ENCODE measurements at regions not wholly inside any gene's neighbourhood (a gene's known extent, or its start where the extent isn't known, plus 50 kb on each side); places are given as distances from the start of the nearest gene placed in this dataset.
"Not testable (repeated sequence)": the region's sequence is repeated elsewhere in the genome, so short reads cannot be mapped to it uniquely, and the experiment has no call there.

DNA sequence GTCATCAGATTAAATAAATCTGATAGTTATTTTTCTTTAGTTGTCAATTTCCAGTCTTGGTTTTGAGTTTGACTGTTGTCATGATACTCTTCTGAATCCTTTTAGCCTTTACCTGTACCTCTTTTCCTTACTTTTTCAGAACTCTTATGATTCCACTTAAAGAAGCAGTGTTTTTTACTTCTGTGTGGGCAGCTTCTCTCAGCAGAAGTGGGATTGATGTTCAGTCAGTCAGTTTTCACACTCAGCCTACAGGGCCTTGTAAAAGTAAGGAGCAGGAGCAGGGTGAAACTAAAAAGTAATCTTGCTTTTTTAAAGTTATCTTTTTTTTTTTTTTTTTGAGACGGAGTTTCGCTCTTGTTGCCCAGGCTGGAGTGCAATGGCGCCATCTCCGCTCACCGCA is 75.1 kb downstream of the HAUS1 start:
- Mint-ChIP-seq H3K4me3 (no peak overlapping the region), H3K27me3 (no peaks in the 10 kb centered on the region), H3K36me3 (no peaks in the 10 kb centered on the region), H3K27ac (peak overlapping the region in 2 of 6 donors; percentile 26 to 80), H3K4me1 (peaks cover 35 to 85% (median 79%) of the 10 kb centered on the region in 3 donors), H3K9me3 (no peaks in the 10 kb centered on the region)
- no peak for DNase-seq
- no peak for ATAC-seq (ENCODE audit: low read depth in 2 of 2)

DNA sequence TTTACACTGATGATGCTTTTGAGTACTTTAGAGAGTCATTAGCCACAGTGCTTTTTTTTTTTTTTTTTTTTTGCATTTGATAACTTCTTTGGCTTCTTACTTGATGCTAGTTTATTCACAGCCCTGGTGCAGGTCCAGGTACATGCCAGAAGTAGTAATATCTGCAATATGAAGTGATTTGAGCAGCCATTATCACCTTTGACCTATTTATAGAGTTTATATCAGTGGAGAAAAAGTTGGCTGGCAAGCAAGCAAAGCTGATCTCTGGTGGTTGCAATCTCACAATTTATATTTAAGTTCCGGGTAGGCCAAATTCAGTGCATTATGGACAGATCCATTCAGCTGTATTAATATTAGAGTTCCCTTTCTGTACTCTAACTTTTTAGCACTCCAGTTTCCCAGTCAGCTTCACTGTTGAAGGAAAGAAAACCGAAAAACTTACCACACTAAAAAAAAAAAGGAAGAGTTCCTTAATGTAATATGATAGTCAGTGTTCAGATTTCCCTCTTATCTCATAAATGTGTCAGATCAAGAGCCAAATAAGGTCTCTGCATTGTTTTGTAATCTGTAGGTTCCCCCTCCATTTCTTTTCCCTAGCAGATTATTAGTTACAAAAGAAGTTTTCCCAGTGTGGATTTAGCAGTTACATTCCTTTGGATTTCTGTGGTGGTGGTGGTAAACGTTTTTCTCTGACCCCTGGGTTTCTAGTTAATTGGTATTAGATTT is 78.6 kb downstream of the HAUS1 start:
- DNase-seq (no peak), ATAC-seq (ENCODE audit: low read depth in 2 of 2) (no peak)
- Mint-ChIP-seq H3K27me3 (no peaks in the 10 kb centered on the region), H3K27ac (peak overlapping the region in 5 of 6 donors; percentile 24 to 93 (median 70)), H3K4me3 (peak overlapping the region in 1 of 8 donors; percentile 13), H3K36me3 (no peaks in the 10 kb centered on the region), H3K4me1 (peaks cover 39 to 86% (median 63%) of the 10 kb centered on the region in 3 donors), H3K9me3 (no peaks in the 10 kb centered on the region)

DNA sequence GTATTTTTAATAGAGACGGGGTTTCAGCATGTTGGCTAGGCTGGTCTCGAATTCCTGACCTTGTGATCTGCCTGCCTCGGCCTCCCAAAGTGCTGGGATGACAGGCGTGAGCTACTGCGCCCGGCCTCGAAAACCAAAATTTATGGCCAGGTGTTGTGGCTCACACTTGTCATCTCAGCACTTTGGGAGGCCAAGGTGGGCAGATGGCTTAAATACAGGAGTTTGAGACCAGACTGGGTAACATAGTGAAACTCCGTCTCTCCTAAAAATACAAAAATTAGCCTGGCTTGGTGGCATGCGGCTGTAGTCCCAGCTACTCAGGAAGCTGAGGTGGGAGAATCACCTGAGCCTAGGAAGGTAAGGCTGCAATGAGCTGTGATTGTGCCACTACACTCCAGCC is 80.1 kb downstream of the HAUS1 start:
- peaks cover 36 to 79% (median 57%) of the 10 kb centered on the region in 3 donors for H3K4me1 Mint-ChIP-seq
- H3K27me3 Mint-ChIP-seq; DNase-seq; H3K9me3 Mint-ChIP-seq; ATAC-seq (ENCODE audit: low read depth in 2 of 2); H3K36me3 Mint-ChIP-seq: not testable (repeated sequence)
- peak overlapping the region in 1 of 8 donors; percentile 65 for H3K4me3 Mint-ChIP-seq
- H3K27ac Mint-ChIP-seq: peak overlapping the region in 5 of 6 donors; percentile 44 to 84 (median 69)

DNA sequence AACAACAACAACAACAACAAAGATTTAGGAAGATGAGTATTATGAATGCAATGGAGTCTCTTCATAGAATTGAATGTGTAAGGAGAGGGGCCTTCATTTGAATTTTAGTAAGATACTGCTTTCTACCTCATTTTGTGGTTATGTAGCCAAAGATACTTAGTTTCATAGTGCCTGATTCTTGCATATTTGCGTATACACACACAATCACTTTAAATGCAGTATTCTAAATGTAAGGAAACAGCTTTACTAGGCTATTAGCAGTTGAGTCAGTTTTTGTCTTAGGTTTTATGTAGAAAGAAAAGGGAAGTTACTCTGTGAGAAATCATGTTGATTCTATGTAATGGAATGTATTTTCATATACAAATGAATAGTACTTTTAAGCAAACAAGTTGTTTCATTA is 80.5 kb downstream of the HAUS1 start:
- peak overlapping the region; percentile 44 to 84 (median 67) for H3K27ac Mint-ChIP-seq
- no peaks in the 10 kb centered on the region for H3K27me3 Mint-ChIP-seq
- ATAC-seq (ENCODE audit: low read depth in 2 of 2) (no peak), DNase-seq (no peak)
- H3K9me3 Mint-ChIP-seq: no peaks in the 10 kb centered on the region
- H3K4me3 Mint-ChIP-seq: peak overlapping the region in 1 of 8 donors; percentile 65
- H3K4me1 Mint-ChIP-seq: peaks cover 35 to 79% (median 57%) of the 10 kb centered on the region in 3 donors
- H3K36me3 Mint-ChIP-seq: no peaks in the 10 kb centered on the region

DNA sequence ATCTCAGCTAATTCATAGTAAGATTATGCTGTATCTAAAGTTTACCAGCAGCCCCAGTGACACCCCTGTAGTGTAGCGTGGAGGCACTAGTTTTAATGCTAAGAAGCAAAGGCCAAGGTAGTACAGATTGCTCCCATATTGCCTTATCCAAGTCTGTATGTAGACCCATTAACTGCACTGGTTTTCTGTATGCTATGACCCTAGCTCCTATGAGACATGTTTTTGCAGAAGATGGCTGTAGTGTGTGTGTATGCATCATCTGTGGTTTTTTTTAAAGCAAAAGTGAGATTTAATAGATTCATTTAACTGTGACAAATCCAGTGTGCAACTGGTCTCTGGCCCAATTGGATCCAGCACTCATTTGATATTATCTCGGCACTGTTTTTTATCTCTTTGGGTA is 86.5 kb downstream of the HAUS1 start:
- no peak for ATAC-seq (ENCODE audit: low read depth in 2 of 2)
- Mint-ChIP-seq H3K4me3 (no peak overlapping the region), H3K9me3 (no peaks in the 10 kb centered on the region), H3K36me3 (no peaks in the 10 kb centered on the region), H3K27me3 (no peaks in the 10 kb centered on the region), H3K27ac (no peak overlapping the region), H3K4me1 (peaks cover 13 to 56% (median 27%) of the 10 kb centered on the region in 3 donors)
- no peak for DNase-seq

DNA sequence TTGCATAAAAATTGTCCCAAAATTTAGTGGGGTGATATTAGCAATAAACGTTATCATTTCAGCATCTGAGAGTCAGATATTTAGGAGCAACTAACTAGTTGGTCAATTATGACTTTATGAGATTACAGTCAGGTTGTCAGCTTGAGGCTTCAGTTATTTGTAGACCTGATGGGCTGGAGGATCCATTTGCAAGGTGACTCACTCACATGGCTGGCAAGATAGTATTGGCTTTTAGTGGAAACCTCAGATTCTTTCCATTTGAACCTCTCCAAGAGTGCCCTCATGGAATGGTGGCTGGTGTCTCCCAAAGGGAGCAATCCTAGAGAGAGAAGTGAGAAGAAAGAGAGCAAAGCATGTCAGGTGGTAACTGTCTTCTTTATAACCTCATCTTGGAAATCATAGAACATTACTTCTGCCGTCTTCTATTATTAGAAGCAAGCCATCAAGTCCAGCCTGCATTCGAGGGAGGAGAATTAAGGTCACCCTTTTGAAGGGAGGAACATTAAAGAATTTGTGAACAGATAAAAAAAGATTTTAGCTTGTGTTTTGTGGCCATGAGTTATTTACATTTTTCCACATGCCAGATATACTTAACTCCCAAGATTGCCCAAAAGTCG is 92.5 kb downstream of the HAUS1 start:
- Mint-ChIP-seq H3K4me3 (peak overlapping the region in 1 of 8 donors; percentile 42), H3K9me3 (no peaks in the 10 kb centered on the region), H3K36me3 (peaks cover 0 to 6% of the 10 kb centered on the region in 2 donors), H3K4me1 (peaks cover 12 to 61% (median 53%) of the 10 kb centered on the region in 3 donors), H3K27me3 (no peaks in the 10 kb centered on the region), H3K27ac (no peak overlapping the region)
- ATAC-seq (ENCODE audit: low read depth in 2 of 2) (no peak), DNase-seq (no peak)

DNA sequence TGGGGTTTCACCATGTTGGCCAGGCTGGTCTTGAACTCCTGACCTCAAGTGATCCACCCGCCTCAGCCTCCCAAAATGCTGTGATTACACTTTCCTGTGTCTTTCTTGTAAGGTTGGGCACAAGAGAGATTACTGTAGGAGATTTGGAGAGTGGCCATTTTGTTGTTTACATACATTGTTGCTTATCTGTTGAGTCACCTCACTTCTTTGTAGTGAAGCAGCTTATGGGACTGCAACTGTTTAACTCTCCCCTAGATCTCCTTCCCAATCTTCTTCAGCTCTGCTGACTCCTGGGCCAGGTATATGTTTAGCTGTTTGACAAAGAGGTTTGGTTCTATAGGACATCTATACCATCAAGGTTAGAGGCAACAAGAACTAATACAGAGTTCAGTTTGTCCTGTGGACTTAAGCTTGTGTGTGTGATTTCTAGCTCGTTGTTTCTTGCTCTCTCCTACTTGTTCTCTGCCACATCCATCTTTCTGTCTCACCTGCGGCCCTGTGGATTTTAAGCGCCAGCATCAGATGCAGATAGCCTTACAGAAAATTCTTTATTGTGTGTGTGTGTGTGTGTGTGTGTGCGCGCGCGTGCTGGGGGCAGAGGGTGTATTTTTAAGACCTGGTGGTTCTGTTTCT is 95.4 kb downstream of the HAUS1 start:
- H3K4me3 Mint-ChIP-seq: no peak overlapping the region
- H3K36me3 Mint-ChIP-seq: peaks cover 0 to 6% of the 10 kb centered on the region in 2 donors
- no peaks in the 10 kb centered on the region for H3K27me3 Mint-ChIP-seq
- H3K9me3 Mint-ChIP-seq: peaks cover 0 to 1% (median 0%) of the 10 kb centered on the region in 7 donors
- H3K27ac Mint-ChIP-seq: peak overlapping the region in 3 of 6 donors; percentile 24 to 74 (median 64)
- no peak for DNase-seq
- no peak for ATAC-seq (ENCODE audit: low read depth in 2 of 2)
- peaks cover 20 to 67% (median 55%) of the 10 kb centered on the region in 3 donors for H3K4me1 Mint-ChIP-seq

DNA sequence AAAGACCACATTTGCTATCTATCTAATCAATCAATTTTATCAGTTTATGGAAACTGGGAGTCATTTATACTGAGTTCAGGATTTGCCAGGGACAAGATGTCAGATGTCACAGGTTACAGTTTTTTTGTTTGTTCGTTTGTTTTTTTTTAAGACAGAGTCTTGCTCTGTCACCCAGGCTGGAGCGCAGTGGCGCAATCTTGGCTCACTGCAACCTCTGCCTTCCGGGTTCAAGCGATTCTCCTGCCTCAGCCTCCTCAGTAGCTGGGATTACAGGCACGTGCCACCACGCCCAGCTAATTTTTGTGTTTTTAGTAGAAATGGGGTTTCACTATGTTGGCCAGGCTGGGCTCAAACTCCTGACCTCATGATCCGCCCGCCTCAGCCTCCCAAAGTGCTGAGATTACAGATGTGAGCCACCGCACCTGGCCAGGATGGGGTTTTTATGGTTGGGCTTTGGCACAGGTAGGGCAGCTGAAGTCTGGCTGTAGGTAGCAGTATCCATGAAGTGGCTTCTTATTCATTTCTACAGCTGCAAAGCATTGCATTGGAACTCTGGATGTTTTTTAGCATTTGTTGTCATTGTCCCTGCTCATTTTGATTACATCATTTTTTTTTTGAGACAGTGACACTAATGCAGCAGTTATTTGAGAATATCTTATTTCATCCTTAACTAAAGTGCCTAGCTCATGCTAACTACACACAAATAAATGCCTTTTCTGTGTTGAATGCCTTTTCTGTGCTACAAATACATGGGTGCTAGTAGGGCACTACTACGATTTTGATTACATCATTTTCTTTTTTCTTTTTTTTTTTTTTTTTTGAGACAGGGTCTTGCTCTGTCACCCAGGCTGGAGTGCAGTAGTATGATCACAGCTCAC is 96.2 kb downstream of the HAUS1 start:
- Mint-ChIP-seq H3K4me1 (peaks cover 20 to 74% (median 62%) of the 10 kb centered on the region in 3 donors), H3K27ac (peak overlapping the region in 3 of 6 donors; percentile 59 to 80 (median 64))
- H3K4me3 Mint-ChIP-seq; H3K27me3 Mint-ChIP-seq; ATAC-seq (ENCODE audit: low read depth in 2 of 2); H3K36me3 Mint-ChIP-seq; H3K9me3 Mint-ChIP-seq; DNase-seq: not testable (repeated sequence)

DNA sequence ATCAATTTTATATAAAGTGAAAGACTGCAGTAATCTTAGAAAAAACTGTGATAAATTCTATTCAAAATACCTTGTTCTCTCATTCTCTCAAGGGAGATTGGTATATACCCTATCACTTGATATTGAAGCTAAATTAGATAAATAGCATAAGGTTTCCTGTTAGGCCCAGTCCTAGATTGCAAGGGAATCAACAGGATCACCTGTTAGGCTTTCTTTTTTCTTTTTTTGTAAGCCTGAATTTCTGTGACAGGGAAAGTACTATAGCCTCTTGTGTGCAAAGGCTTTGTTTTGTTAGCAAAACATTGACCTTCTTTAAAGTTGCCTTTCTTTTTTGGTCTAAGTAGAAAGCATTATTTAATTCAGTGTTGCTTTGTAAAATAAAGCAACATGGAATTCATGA is 100.0 kb downstream of the HAUS1 start:
- peak overlapping the region in 2 of 6 donors; percentile 79 to 89 for H3K27ac Mint-ChIP-seq
- no peaks in the 10 kb centered on the region for H3K27me3 Mint-ChIP-seq
- DNase-seq (no peak), ATAC-seq (ENCODE audit: low read depth in 2 of 2) (no peak)
- H3K36me3 Mint-ChIP-seq: no peaks in the 10 kb centered on the region
- peaks cover 37 to 88% (median 79%) of the 10 kb centered on the region in 3 donors for H3K4me1 Mint-ChIP-seq
- peaks cover 0 to 1% (median 0%) of the 10 kb centered on the region in 7 donors for H3K9me3 Mint-ChIP-seq
- H3K4me3 Mint-ChIP-seq: peak overlapping the region in 3 of 8 donors; percentile 35 to 46 (median 46)

DNA sequence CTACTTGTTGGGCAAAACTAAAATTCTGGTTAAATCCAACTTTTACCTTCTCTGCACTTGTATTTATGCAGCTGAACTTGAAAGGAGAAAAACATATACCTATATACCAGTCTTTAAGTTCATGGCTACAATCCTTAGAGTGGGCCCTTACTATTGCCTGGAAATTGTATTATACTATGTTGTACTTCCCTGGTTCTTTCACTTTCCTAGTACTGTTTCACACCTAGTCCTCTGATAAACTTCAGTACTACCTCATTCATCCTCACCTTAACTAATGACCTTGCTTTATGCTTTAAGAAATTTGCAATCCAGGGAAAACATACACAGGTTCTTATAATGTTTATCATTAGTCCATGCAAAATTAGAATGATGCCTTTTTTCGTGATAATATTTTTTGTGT is 103.8 kb downstream of the HAUS1 start:
- peaks cover 51 to 89% (median 81%) of the 10 kb centered on the region in 3 donors for H3K4me1 Mint-ChIP-seq
- H3K27ac Mint-ChIP-seq: peak overlapping the region in 2 of 6 donors; percentile 3 to 7
- peaks cover 0 to 1% (median 0%) of the 10 kb centered on the region in 7 donors for H3K9me3 Mint-ChIP-seq
- DNase-seq: no peak
- peak overlapping the region in 1 of 8 donors; percentile 3 for H3K4me3 Mint-ChIP-seq
- no peaks in the 10 kb centered on the region for H3K27me3 Mint-ChIP-seq
- H3K36me3 Mint-ChIP-seq: peaks cover 0 to 7% of the 10 kb centered on the region in 2 donors
- ATAC-seq (ENCODE audit: low read depth in 2 of 2): no peak

DNA sequence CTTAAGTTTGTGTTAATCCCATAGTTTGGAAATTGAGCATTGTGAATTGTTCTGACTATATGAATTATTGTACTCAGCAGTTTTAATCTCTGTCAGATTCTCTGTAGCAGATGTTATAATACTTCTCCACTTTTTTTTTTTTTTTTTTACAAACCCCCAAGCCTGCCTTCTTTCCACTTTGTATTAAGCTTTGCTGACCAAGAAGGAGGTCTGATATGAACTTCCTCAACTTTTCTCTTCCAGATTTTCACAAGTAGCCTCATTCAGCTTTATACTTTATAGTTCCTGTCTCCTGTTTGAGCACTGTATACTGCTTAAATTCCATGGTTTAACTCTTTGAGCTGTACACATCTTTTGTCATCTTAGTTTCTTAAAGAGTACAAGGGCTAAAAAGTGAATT is 105.0 kb downstream of the HAUS1 start:
- no peak for DNase-seq
- no peak for ATAC-seq (ENCODE audit: low read depth in 2 of 2)
- Mint-ChIP-seq H3K4me3 (no peak overlapping the region), H3K36me3 (peaks cover 0 to 7% of the 10 kb centered on the region in 2 donors), H3K27ac (peak overlapping the region in 5 of 6 donors; percentile 1 to 89 (median 69)), H3K9me3 (no peaks in the 10 kb centered on the region), H3K27me3 (no peaks in the 10 kb centered on the region), H3K4me1 (peaks cover 50 to 84% (median 76%) of the 10 kb centered on the region in 3 donors)

DNA sequence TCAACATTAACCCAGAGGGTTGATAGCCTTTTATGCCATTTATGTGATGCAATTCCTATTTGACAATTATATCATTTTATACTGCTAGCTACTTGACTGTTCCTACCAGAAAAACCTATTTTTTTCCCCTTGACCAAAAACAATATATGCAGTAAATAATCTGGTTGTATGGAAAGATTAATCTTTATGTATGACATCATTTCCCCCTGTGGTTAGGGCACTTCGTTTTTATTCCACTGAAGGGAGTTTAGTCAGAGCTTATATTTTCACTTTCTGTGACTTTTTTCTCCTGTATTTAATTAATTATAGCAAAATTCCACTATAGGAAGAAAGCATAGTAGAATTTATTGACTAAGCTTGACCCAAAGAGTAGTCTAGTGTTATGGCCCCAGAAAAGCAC is 107.6 kb downstream of the HAUS1 start:
- H3K4me1 Mint-ChIP-seq: peaks cover 49 to 74% (median 63%) of the 10 kb centered on the region in 3 donors
- DNase-seq: peak; percentile 7
- H3K27ac Mint-ChIP-seq: peak overlapping the region in 5 of 6 donors; percentile 31 to 78 (median 65)
- no peaks in the 10 kb centered on the region for H3K27me3 Mint-ChIP-seq
- H3K4me3 Mint-ChIP-seq: peak overlapping the region in 3 of 8 donors; percentile 6 to 48 (median 42)
- H3K36me3 Mint-ChIP-seq: peaks cover 6 to 19% of the 10 kb centered on the region in 2 donors
- ATAC-seq (ENCODE audit: low read depth in 2 of 2): peak; percentile 56 to 62
- no peaks in the 10 kb centered on the region for H3K9me3 Mint-ChIP-seq

DNA sequence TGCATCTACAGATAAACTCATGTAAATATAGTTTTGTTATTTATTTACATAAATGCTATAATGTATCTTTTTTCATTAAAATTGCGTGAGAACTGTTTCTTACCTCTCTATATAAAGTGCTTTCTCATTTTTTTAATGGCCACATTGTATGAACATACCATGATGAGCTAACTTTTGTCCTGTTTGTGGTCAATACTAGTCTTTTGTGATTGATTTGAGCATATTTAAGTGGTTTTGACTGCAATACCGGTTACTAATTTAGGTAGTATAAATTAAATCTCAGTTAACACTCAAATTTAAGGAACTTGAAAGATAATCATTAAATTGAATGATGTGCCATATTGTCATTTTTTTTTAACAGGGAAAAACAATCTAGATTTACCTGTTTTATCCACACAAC is 108.2 kb downstream of the HAUS1 start:
- H3K27me3 Mint-ChIP-seq: no peaks in the 10 kb centered on the region
- peak overlapping the region in 1 of 8 donors; percentile 48 for H3K4me3 Mint-ChIP-seq
- peak overlapping the region in 4 of 6 donors; percentile 31 to 71 (median 62) for H3K27ac Mint-ChIP-seq
- peaks cover 54 to 71% (median 68%) of the 10 kb centered on the region in 3 donors for H3K4me1 Mint-ChIP-seq
- peaks cover 11 to 24% of the 10 kb centered on the region in 2 donors for H3K36me3 Mint-ChIP-seq
- no peak for ATAC-seq (ENCODE audit: low read depth in 2 of 2)
- no peak for DNase-seq
- no peaks in the 10 kb centered on the region for H3K9me3 Mint-ChIP-seq

Measured in naive B cell (primary cell).